HG03442 (cell line): ENCODE measurements at regions not wholly inside any gene's neighbourhood (a gene's known extent, or its start where the extent isn't known, plus 50 kb on each side); places are given as distances from the start of the nearest gene placed in this dataset.

Experiments
- ATAC-seq: cut with Tn5 transposase; IDR thresholded peaks from one replicate; pipeline ENCODE4 v1.9.1; 2021; ENCODE audit warnings: mild to moderate bottlenecking, moderate library complexity; ENCODE audit not compliant: unreplicated experiment

- no peak for ATAC-seq
Measured at GRCh38 chr21:15363921-15364320, 299.1 kb upstream of the NRIP1 start.

- no peak for ATAC-seq
Measured at GRCh38 chr21:15365751-15366392, 301.1 kb upstream of the NRIP1 start.

GRCh38 chr21:15366555-15366954, 301.8 kb upstream of the NRIP1 start:
- ATAC-seq: no peak

GRCh38 chr21:15367061-15367626, 302.3 kb upstream of the NRIP1 start:
- ATAC-seq: no peak

- no peak for ATAC-seq
Measured at GRCh38 chr21:15370462-15370975, 305.7 kb upstream of the NRIP1 start.

GRCh38 chr21:15373941-15374340, 309.1 kb upstream of the NRIP1 start:
- no peak for ATAC-seq

- ATAC-seq: no peak
Measured at GRCh38 chr21:15379776-15380175, 315.0 kb upstream of the NRIP1 start.

- no peak for ATAC-seq
Measured at GRCh38 chr21:15383588-15383987, 318.8 kb upstream of the NRIP1 start.

- ATAC-seq: no peak
Measured at GRCh38 chr21:15390049-15390448, 325.2 kb upstream of the NRIP1 start.

GRCh38 chr21:15397258-15397657, 332.5 kb upstream of the NRIP1 start:
- ATAC-seq: no peak

- no peak for ATAC-seq
Measured at GRCh38 chr21:15400905-15401304, 328.9 kb upstream of the USP25 start.

- no peak for ATAC-seq
Measured at GRCh38 chr21:15401331-15401730, 328.5 kb upstream of the USP25 start.

GRCh38 chr21:15405214-15405613, 324.6 kb upstream of the USP25 start:
- no peak for ATAC-seq

- ATAC-seq: no peak
Measured at GRCh38 chr21:15406791-15407190, 323.0 kb upstream of the USP25 start.

GRCh38 chr21:15407585-15407984, 322.2 kb upstream of the USP25 start:
- ATAC-seq: no peak

- ATAC-seq: peak; percentile 95
Measured at GRCh38 chr21:15408089-15408488, 321.7 kb upstream of the USP25 start.

GRCh38 chr21:15409031-15409430, 320.8 kb upstream of the USP25 start:
- no peak for ATAC-seq

- no peak for ATAC-seq
Measured at GRCh38 chr21:15410853-15411252, 318.9 kb upstream of the USP25 start.

- ATAC-seq: no peak
Measured at GRCh38 chr21:15414057-15414456, 315.7 kb upstream of the USP25 start.

- no peak for ATAC-seq
Measured at GRCh38 chr21:15415541-15416261, 314.1 kb upstream of the USP25 start.

GRCh38 chr21:15421441-15421881, 308.3 kb upstream of the USP25 start:
- ATAC-seq: no peak

GRCh38 chr21:15421947-15422346, 307.8 kb upstream of the USP25 start:
- no peak for ATAC-seq
